ENCODE measurements at regions not wholly inside any gene's neighbourhood (a gene's known extent, or its start where the extent isn't known, plus 50 kb on each side); places are given as distances from the start of the nearest gene placed in this dataset.

GRCh38 chr7:63042730-63043511 is 955.7 kb upstream of the ZNF722 start:
- Histone ChIP-seq H3K9ac (ENCODE audit: low read length) (no peak overlapping the region), H4K20me1 (ENCODE audit: low read depth, low read length) (no peaks in the 10 kb centered on the region), H3K79me2 (ENCODE audit: insufficient read depth, low read length) (no peaks in the 10 kb centered on the region), H3K4me3 (ENCODE audit: insufficient read depth, low read length, poor library complexity, severe bottlenecking) (no peak overlapping the region), H3K9me2 (replicated peaks; ENCODE audit: insufficient read depth, low read length) (no peaks in the 10 kb centered on the region), H3F3A (ENCODE audit: insufficient read depth) (no peaks in the 10 kb centered on the region), H3K4me2 (ENCODE audit: low read depth, low read length, poor library complexity, severe bottlenecking) (no peak overlapping the region), H3K36me3 (ENCODE audit: low read length) (no peaks in the 10 kb centered on the region), H3K9me3 (ENCODE audit: insufficient read depth, low read length) (peaks cover 12% of the 10 kb centered on the region; the same call in 1 of the 2 replicates), H3K27me3 (ENCODE audit: low read length) (no peaks in the 10 kb centered on the region), H3K27ac (ENCODE audit: low read depth, low read length) (no peak overlapping the region), H2AFZ (ENCODE audit: low read depth, low read length, severe bottlenecking) (no peak overlapping the region)
- no peak for TF ChIP-seq EZH2phosphoT487 (conservative IDR thresholded peaks at IDR 0.05; ENCODE audit: low read length)
- TF ChIP-seq, protein P1, sequence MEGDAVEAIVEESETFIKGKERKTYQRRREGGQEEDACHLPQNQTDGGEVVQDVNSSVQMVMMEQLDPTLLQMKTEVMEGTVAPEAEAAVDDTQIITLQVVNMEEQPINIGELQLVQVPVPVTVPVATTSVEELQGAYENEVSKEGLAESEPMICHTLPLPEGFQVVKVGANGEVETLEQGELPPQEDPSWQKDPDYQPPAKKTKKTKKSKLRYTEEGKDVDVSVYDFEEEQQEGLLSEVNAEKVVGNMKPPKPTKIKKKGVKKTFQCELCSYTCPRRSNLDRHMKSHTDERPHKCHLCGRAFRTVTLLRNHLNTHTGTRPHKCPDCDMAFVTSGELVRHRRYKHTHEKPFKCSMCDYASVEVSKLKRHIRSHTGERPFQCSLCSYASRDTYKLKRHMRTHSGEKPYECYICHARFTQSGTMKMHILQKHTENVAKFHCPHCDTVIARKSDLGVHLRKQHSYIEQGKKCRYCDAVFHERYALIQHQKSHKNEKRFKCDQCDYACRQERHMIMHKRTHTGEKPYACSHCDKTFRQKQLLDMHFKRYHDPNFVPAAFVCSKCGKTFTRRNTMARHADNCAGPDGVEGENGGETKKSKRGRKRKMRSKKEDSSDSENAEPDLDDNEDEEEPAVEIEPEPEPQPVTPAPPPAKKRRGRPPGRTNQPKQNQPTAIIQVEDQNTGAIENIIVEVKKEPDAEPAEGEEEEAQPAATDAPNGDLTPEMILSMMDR (IDR thresholded peaks at IDR 0.05; ENCODE audit: insufficient read depth, low read length, poor library complexity, severe bottlenecking) = no peak

DNA sequence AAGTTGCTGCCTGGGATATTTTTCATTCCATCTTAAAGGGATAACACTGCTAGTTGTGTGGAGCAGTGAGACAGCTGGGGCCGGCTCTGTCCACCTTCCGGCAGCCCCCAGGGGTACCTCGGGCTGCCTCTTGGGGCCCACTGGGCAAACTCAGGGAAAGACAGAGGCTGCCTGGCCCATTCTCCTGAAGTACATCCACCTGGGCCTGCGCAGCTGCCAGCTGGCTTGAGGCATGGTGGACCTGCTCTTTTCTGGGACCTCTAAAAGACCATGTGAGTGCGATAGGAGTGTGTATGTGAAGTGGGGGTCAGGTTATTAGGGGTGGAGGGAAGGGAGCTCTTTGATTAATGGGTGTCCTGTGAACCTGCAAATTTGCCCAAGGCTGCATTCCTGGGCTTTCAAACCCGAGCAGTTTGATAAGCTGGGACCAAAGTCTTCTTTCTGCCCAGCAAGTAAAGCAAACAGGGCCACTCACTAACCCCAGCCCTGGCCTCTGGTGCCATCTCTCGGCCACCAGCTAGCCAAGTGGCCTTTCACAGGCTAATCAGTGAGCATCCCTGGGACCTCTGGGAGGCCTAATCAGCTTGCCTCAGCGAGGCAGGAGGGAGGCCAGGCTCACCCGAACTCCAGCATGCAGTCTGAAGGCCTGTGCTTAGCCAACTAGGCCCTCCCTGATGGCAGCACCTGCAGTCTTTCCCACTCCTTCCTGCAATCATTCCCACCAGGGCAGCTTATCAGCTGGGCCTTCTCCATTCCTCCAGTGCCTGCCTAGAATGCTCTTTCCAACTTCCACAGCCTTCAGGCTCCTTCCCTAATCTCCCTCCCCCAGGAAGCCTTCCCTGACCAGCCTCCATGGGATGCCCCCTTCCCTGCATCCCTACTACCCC is 954.7 kb upstream of the ZNF722 start:
- H3K36me3 ChIP-seq (ENCODE audit: low read length) = no peaks in the 10 kb centered on the region
- H3K4me2 ChIP-seq (ENCODE audit: low read depth, low read length, poor library complexity, severe bottlenecking) = no peak overlapping the region
- H4K20me1 ChIP-seq (ENCODE audit: low read depth, low read length) = no peaks in the 10 kb centered on the region
- H3K9ac ChIP-seq (ENCODE audit: low read length) = no peak overlapping the region
- no peaks in the 10 kb centered on the region for H3K27me3 ChIP-seq (ENCODE audit: low read length)
- H2AFZ ChIP-seq (ENCODE audit: low read depth, low read length, severe bottlenecking) = no peak overlapping the region
- H3K79me2 ChIP-seq (ENCODE audit: insufficient read depth, low read length) = no peaks in the 10 kb centered on the region
- H3K27ac ChIP-seq (ENCODE audit: low read depth, low read length) = no peak overlapping the region
- TF ChIP-seq EZH2phosphoT487 (conservative IDR thresholded peaks at IDR 0.05; ENCODE audit: low read length) = no peak
- TF ChIP-seq, protein P1 (IDR thresholded peaks at IDR 0.05; ENCODE audit: insufficient read depth, low read length, poor library complexity, severe bottlenecking) = no peak
- H3K9me2 ChIP-seq (replicated peaks; ENCODE audit: insufficient read depth, low read length) = no peaks in the 10 kb centered on the region
- no peak overlapping the region for H3K4me3 ChIP-seq (ENCODE audit: insufficient read depth, low read length, poor library complexity, severe bottlenecking)
- H3F3A ChIP-seq (ENCODE audit: insufficient read depth) = no peaks in the 10 kb centered on the region
- 0 out of 2 replicates have a peak, but pooled peaks cover 8% of the 10 kb centered on the region for H3K9me3 ChIP-seq (ENCODE audit: insufficient read depth, low read length)

- 0 out of 2 replicates have a peak, but pooled peaks cover under 1% of the 10 kb centered on the region for H3K9me3 ChIP-seq (ENCODE audit: insufficient read depth, low read length)
- H3F3A ChIP-seq (ENCODE audit: insufficient read depth) = no peaks in the 10 kb centered on the region
- no peak overlapping the region for H3K27ac ChIP-seq (ENCODE audit: low read depth, low read length)
- H3K36me3 ChIP-seq (ENCODE audit: low read length) = no peaks in the 10 kb centered on the region
- TF ChIP-seq EZH2phosphoT487 (conservative IDR thresholded peaks at IDR 0.05; ENCODE audit: low read length) = no peak
- TF ChIP-seq, protein P1 (IDR thresholded peaks at IDR 0.05; ENCODE audit: insufficient read depth, low read length, poor library complexity, severe bottlenecking) = no peak
- H3K9ac ChIP-seq (ENCODE audit: low read length) = no peak overlapping the region
- no peaks in the 10 kb centered on the region for H3K79me2 ChIP-seq (ENCODE audit: insufficient read depth, low read length)
- H3K9me2 ChIP-seq (replicated peaks; ENCODE audit: insufficient read depth, low read length) = no peaks in the 10 kb centered on the region
- no peak overlapping the region for H3K4me2 ChIP-seq (ENCODE audit: low read depth, low read length, poor library complexity, severe bottlenecking)
- H3K27me3 ChIP-seq (ENCODE audit: low read length) = no peaks in the 10 kb centered on the region
- H4K20me1 ChIP-seq (ENCODE audit: low read depth, low read length) = no peaks in the 10 kb centered on the region
- H3K4me3 ChIP-seq (ENCODE audit: insufficient read depth, low read length, poor library complexity, severe bottlenecking) = no peak overlapping the region
- no peak overlapping the region for H2AFZ ChIP-seq (ENCODE audit: low read depth, low read length, severe bottlenecking)
Observed at GRCh38 chr7:63044721-63045120, 953.9 kb upstream of the ZNF722 start.
